Suprapubic skin (tissue), 4 donors: ENCODE measurements at regions not wholly inside any gene's neighbourhood (a gene's known extent, or its start where the extent isn't known, plus 50 kb on each side); places are given as distances from the start of the nearest gene placed in this dataset.

Experiments
- POLR2A ChIP-seq, 2 donors: fragments of 450-650 bp; IDR thresholded peaks; one replicate each; pipeline ENCODE4 v1.6.1; 2017; ENCODE audit warnings: antibody characterized with exemption in 2 of 2, mild to moderate bottlenecking in 2 of 2, moderate library complexity in 2 of 2
- POLR2AphosphoS5 ChIP-seq, 3 donors: sonication (generic); formaldehyde crosslinking; IDR thresholded peaks; one replicate each; pipeline ENCODE4 v1.6.1; 2017; ENCODE audit warnings: antibody characterized with exemption in 3 of 3
- TF ChIP-seq, protein P1 (sequence below), 2 donors: fragments of 200-600 bp in 1 of 2; fragments of 450-650 bp in 1 of 2; sonication (generic) in 1 of 2; IDR thresholded peaks; one replicate each; pipeline ENCODE4 v1.5.1; 2016 to 2019; ENCODE audit warnings: antibody characterized with exemption in 2 of 2, mild to moderate bottlenecking in 1 of 2, moderate library complexity in 1 of 2

DNA sequence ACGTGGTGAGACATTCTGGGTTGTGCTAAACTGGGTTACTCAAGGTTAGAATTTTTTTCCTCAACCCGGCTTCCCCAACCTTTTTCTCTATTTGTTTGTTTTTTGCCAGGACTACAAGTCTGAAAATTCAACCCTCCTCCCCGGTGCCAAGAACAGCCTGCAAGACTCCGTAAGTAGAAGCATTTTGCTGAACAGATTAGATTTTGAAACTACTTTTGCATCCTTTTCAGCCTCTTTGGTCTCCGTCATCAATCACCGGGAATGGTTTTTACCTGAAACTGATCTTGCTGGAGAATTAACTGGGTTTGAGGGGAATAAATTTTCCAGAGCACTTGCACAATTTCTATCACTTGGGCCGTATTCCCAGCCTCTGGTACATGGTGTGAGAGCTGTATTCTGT, 501.2 kb upstream of the EEF2KMT start:
- TF ChIP-seq, protein P1, sequence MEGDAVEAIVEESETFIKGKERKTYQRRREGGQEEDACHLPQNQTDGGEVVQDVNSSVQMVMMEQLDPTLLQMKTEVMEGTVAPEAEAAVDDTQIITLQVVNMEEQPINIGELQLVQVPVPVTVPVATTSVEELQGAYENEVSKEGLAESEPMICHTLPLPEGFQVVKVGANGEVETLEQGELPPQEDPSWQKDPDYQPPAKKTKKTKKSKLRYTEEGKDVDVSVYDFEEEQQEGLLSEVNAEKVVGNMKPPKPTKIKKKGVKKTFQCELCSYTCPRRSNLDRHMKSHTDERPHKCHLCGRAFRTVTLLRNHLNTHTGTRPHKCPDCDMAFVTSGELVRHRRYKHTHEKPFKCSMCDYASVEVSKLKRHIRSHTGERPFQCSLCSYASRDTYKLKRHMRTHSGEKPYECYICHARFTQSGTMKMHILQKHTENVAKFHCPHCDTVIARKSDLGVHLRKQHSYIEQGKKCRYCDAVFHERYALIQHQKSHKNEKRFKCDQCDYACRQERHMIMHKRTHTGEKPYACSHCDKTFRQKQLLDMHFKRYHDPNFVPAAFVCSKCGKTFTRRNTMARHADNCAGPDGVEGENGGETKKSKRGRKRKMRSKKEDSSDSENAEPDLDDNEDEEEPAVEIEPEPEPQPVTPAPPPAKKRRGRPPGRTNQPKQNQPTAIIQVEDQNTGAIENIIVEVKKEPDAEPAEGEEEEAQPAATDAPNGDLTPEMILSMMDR (IDR thresholded peaks at IDR 0.05) = no peak
- TF ChIP-seq POLR2A (IDR thresholded peaks at IDR 0.05) (no peak), POLR2AphosphoS5 (IDR thresholded peaks at IDR 0.05) (no peak)
